ENCODE measurements at regions not wholly inside any gene's neighbourhood (a gene's known extent, or its start where the extent isn't known, plus 50 kb on each side); places are given as distances from the start of the nearest gene placed in this dataset.

- TF ChIP-seq GATAD2A (IDR thresholded peaks at IDR 0.05) = no peak
Measured at GRCh38 chr1:70902211-70902610, 145.4 kb downstream of the PTGER3 start (continued).

- ATAC-seq (no peak), FAIRE-seq (no peak), DNase-seq (ENCODE audit: extremely low read depth in 1 of 4, low spot score in 3 of 4) (no peak)
- in situ Hi-C loops (cut with MboI) = no loop called here
- Histone ChIP-seq H4K20me1 (replicated peaks; ENCODE audit: control insufficient read depth, insufficient read depth, low read length) (no peaks in the 10 kb centered on the region), H3K27ac (ENCODE audit: extremely low read depth, low read depth, low read length) (no peak overlapping the region), H3K9me3 (replicated peaks; ENCODE audit: control insufficient read depth, insufficient read depth, low read depth, low read length) (no peaks in the 10 kb centered on the region), H3K79me2 (ENCODE audit: control insufficient read depth, insufficient read depth, low read length) (no peaks in the 10 kb centered on the region), H3K9ac (ENCODE audit: insufficient read depth in 1 of 2, low read depth in 2 of 2, low read length in 2 of 2) (no peak overlapping the region), H3K4me1 (replicated peaks in 1 of 2; ENCODE audit: control insufficient read depth in 2 of 2, insufficient read depth in 2 of 2, low read length in 2 of 2) (peaks cover 0 to 17% of the 10 kb centered on the region in 2 experiments; a peak in 3 of 5 replicates), H3K4me2 (ENCODE audit: insufficient read depth, low read length) (no peak overlapping the region), H3K36me3 (ENCODE audit: control insufficient read depth, insufficient read depth, low read length) (no peaks in the 10 kb centered on the region), H2AFZ (ENCODE audit: low read depth, low read length) (no peak overlapping the region), H3K9me1 (ENCODE audit: control insufficient read depth, insufficient read depth, low read length) (no peaks in the 10 kb centered on the region), H3K27me3 (ENCODE audit: control insufficient read depth in 2 of 2, insufficient read depth in 2 of 2, low read length in 2 of 2) (no peaks in the 10 kb centered on the region), H3K4me3 (no peak overlapping the region)
- intact Hi-C loops (cut with micrococcal nuclease) = no loop called here
- BruUV-seq (replicated peaks) = no TSS peak
- no peak for TF ChIP-seq ZNF696 (CRISPR knock-in tag; conservative IDR thresholded peaks at IDR 0.05)
- TF ChIP-seq GATA2 (CRISPR knock-in tag; IDR thresholded peaks at IDR 0.05) = no peak
- TF ChIP-seq E2F5 (CRISPR knock-in tag; IDR thresholded peaks at IDR 0.05) = no peak
- no peak for TF ChIP-seq POU5F1 (IDR thresholded peaks at IDR 0.05; ENCODE audit: borderline replicate concordance, low read depth, low read length, partially characterized antibody)
- no peak for TF ChIP-seq ATF2 (CRISPR knock-in tag; IDR thresholded peaks at IDR 0.05)
- TF ChIP-seq PURB (CRISPR knock-in tag; IDR thresholded peaks at IDR 0.05; ENCODE audit: low read depth) = no peak
- no peak for TF ChIP-seq POLR3G (IDR thresholded peaks at IDR 0.05; ENCODE audit: extremely low read depth, insufficient read length, insufficient replicate concordance)
- no peak for TF ChIP-seq ZNF609 (CRISPR knock-in tag; IDR thresholded peaks at IDR 0.05; ENCODE audit: borderline replicate concordance)
- TF ChIP-seq FOXK1 (CRISPR knock-in tag; IDR thresholded peaks at IDR 0.05; ENCODE audit: borderline replicate concordance) = no peak
- no peak for TF ChIP-seq ZNF431 (CRISPR knock-in tag; IDR thresholded peaks at IDR 0.05)
- no peak for TF ChIP-seq NCOR1 (IDR thresholded peaks at IDR 0.05)
- no peak for TF ChIP-seq NCOA2 (IDR thresholded peaks at IDR 0.05; ENCODE audit: partially characterized antibody in 2 of 2)
- TF ChIP-seq ZNF3 (CRISPR knock-in tag; IDR thresholded peaks at IDR 0.05) = no peak
- TF ChIP-seq ZNF347 (CRISPR knock-in tag; IDR thresholded peaks at IDR 0.05; ENCODE audit: low read depth) = no peak
- no peak for TF ChIP-seq HDAC6 (IDR thresholded peaks at IDR 0.05; ENCODE audit: low read depth, low read length)
- TF ChIP-seq KLF16 (IDR thresholded peaks at IDR 0.05) = no peak
- ChIA-PET POLR2A (interaction anchor here (0.6 to 2.4 kb wide), 3 partner anchors 11 to 160 kb away, joined by 3 to 16 read pairs (median 3); no protein-coding TSS in a partner anchor), CTCF (ENCODE audit: low intra/inter-chr PET ratio) (no interaction called here)
Measured at GRCh38 chr1:70906800-70907199, 140.8 kb downstream of the PTGER3 start.

Measured in K562 (cell line).